Hepatocyte (in vitro differentiated cells): ENCODE measurements at regions not wholly inside any gene's neighbourhood (a gene's known extent, or its start where the extent isn't known, plus 50 kb on each side); places are given as distances from the start of the nearest gene placed in this dataset. TPM values are rescaled to one million over a fixed set of nuclear protein-coding genes. Genes with fewer than 3 reads are reported as not detected.

Experiments
- DNase-seq: peaks from one replicate; pipeline ENCODE4 v3.0.0-alpha.2; 2016; ENCODE audit warnings: low spot score
- H2AFZ ChIP-seq: fragments of 200-600 bp; sonication (generic); 2 replicates; pipeline ENCODE4 v1.6.0; 2016; ENCODE audit warnings: antibody characterized with exemption, mild to moderate bottlenecking
- H3K27ac ChIP-seq: fragments of 200-600 bp; sonication (generic); 2 replicates; pipeline ENCODE4 v1.5.1; 2016; ENCODE audit warnings: mild to moderate bottlenecking
- H3K27me3 ChIP-seq: fragments of 200-600 bp; sonication (generic); 2 replicates; pipeline ENCODE4 v1.6.1; 2016
- H3K36me3 ChIP-seq: fragments of 200-600 bp; sonication (generic); replicated peaks from 2 replicates; pipeline ENCODE4 v1.5.1; 2016; ENCODE audit warnings: low read depth; ENCODE audit not compliant: insufficient read depth
- H3K4me1 ChIP-seq: fragments of 200-600 bp; sonication (generic); 2 replicates; pipeline ENCODE4 v1.5.1; 2016; ENCODE audit warnings: mild to moderate bottlenecking, moderate library complexity; ENCODE audit not compliant: insufficient read depth
- H3K4me2 ChIP-seq: fragments of 200-600 bp; sonication (generic); 2 replicates; pipeline ENCODE4 v1.6.0; 2016
- H3K4me3 ChIP-seq: fragments of 200-600 bp; sonication (generic); 2 replicates; pipeline ENCODE4 v1.5.1; 2016; ENCODE audit warnings: mild to moderate bottlenecking
- H3K79me2 ChIP-seq: fragments of 200-600 bp; sonication (generic); 2 replicates; pipeline ENCODE4 v1.6.0; 2017; ENCODE audit warnings: mild to moderate bottlenecking
- H3K9me2 ChIP-seq: fragments of 200-600 bp; sonication (generic); replicated peaks from 2 replicates; pipeline ENCODE4 v1.6.0; 2017; ENCODE audit warnings: mild to moderate bottlenecking; ENCODE audit not compliant: insufficient read depth
- H3K9me3 ChIP-seq: fragments of 200-600 bp; sonication (generic); 2 replicates; pipeline ENCODE4 v1.5.1; 2016; ENCODE audit warnings: low read depth, mild to moderate bottlenecking
- H4K20me1 ChIP-seq: fragments of 200-600 bp; sonication (generic); 2 replicates; pipeline ENCODE4 v1.6.0; 2016; ENCODE audit warnings: mild to moderate bottlenecking; ENCODE audit not compliant: insufficient read depth, poor library complexity, severe bottlenecking
- CTCF ChIP-seq: fragments of 200-600 bp; sonication (generic); IDR thresholded peaks from 2 replicates; pipeline ENCODE4 v1.5.1; 2016; ENCODE audit warnings: antibody characterized with exemption, mild to moderate bottlenecking; ENCODE audit not compliant: poor library complexity
- EZH2 ChIP-seq: fragments of 200-600 bp; sonication (generic); IDR thresholded peaks from 2 replicates; pipeline ENCODE4 v1.6.1; 2016; ENCODE audit warnings: antibody characterized with exemption, mild to moderate bottlenecking, borderline replicate concordance
- EZH2phosphoT487 ChIP-seq: fragments of 200-600 bp; sonication (generic); IDR thresholded peaks from one replicate; pipeline ENCODE4 v1.6.1; 2018; ENCODE audit warnings: antibody characterized with exemption, mild to moderate bottlenecking, low read depth, moderate library complexity; ENCODE audit not compliant: unreplicated experiment, severe bottlenecking
- WGBS: methylation state at CpG from one replicate; pipeline ENCODE4 v1.1.6; 2016; ENCODE audit warnings: low lambda C conversion rate; ENCODE audit errors: missing lambda C conversion rate; 5-methylcytosine and 5-hydroxymethylcytosine counted together
- small RNA-seq: library from RNA; depleted of rRNA; stranded (forward); fragments of <200 nt; gene quantifications from one replicate; pipeline ENCODE3, GENCODE V24; 2014

- WGBS = 88% methylated on average over 8 of the region's 8 CpGs
- no peak overlapping the region for H3K4me3 ChIP-seq
- TF ChIP-seq CTCF (no peak), EZH2 (no peak), EZH2phosphoT487 (no peak)
- no peaks in the 10 kb centered on the region for H4K20me1 ChIP-seq
- no peaks in the 10 kb centered on the region for H3K9me2 ChIP-seq
- no peaks in the 10 kb centered on the region for H3K36me3 ChIP-seq
- H3K4me1 ChIP-seq = no peaks in the 10 kb centered on the region
- H3K27me3 ChIP-seq = peaks cover 18% of the 10 kb centered on the region
- no peak overlapping the region for H3K4me2 ChIP-seq
- no peak overlapping the region for H2AFZ ChIP-seq
- DNase-seq = no peak
- no peaks in the 10 kb centered on the region for H3K9me3 ChIP-seq
- no peak overlapping the region for H3K27ac ChIP-seq
- H3K79me2 ChIP-seq = no peaks in the 10 kb centered on the region
These were observed 49.8 kb upstream of the OLIG2 start for GRCh38 chr21:32975811-32976431.

Small RNA genes lying in the stretch of these regions (small RNA-seq; reads per million reads assigned to genes)
- gene RF00156 = not detected
